IMR-90 (cell line): ENCODE measurements at regions not wholly inside any gene's neighbourhood (a gene's known extent, or its start where the extent isn't known, plus 50 kb on each side); places are given as distances from the start of the nearest gene placed in this dataset.

Experiments
- ATAC-seq: fragments of 200-7000 bp; cut with Tn5 transposase; 2 replicates; pipeline ENCODE4 v1.9.1; 2020; ENCODE audit warnings: low read depth, mild to moderate bottlenecking, moderate library complexity
- BruUV-seq: library from RNA; stranded (reverse); fragments of 400-500 nt; replicated peaks from 2 replicates; lab custom pipeline; 2021; lab: Mats Ljungman, UMichigan
- CTCF ChIA-PET: fragments of 300-600 bp; formaldehyde crosslinking; extraction: SDS; loops from one replicate; lab custom pipeline; 2021; ENCODE audit warnings: antibody characterized with exemption; lab: Yijun Ruan, JAX
- POLR2A ChIA-PET: fragments of 300-600 bp; sonication (Branson Sonifier 250); formaldehyde crosslinking; loops from one replicate; lab custom pipeline; 2022; ENCODE audit warnings: antibody characterized with exemption; ENCODE audit not compliant: unreplicated experiment; lab: Charles Lee
- DNase-seq: peaks from one replicate; pipeline ENCODE4 v3.0.0; 2013
- H2AFZ ChIP-seq: replicated peaks from 2 replicates; pipeline ENCODE3; 2013; ENCODE audit warnings: low read length, mild to moderate bottlenecking; ENCODE audit not compliant: poor library complexity
- H2AK5ac ChIP-seq: 2 replicates; pipeline ENCODE4 v1.6.1; 2013; ENCODE audit warnings: low read depth, low read length, inconsistent platforms
- H2AK9ac ChIP-seq: replicated peaks from 2 replicates; pipeline ENCODE3; 2013; ENCODE audit warnings: mild to moderate bottlenecking, low read depth, low read length, moderate library complexity; ENCODE audit not compliant: poor library complexity
- H2BK120ac ChIP-seq: 2 replicates; pipeline ENCODE4 v1.6.1; 2013; ENCODE audit warnings: low read depth, low read length, inconsistent platforms
- H2BK15ac ChIP-seq: 3 replicates; pipeline ENCODE4 v1.6.1; 2013; ENCODE audit warnings: low read depth, low read length, inconsistent platforms
- H2BK20ac ChIP-seq: 2 replicates; pipeline ENCODE4 v1.6.1; 2013; ENCODE audit warnings: low read depth, mild to moderate bottlenecking, inconsistent platforms, low read length, moderate library complexity
- H2BK5ac ChIP-seq: 2 replicates; pipeline ENCODE4 v1.6.1; 2013; ENCODE audit warnings: mild to moderate bottlenecking, low read depth, low read length, inconsistent platforms; ENCODE audit not compliant: poor library complexity, severe bottlenecking
- H3K14ac ChIP-seq: replicated peaks from 2 replicates; pipeline ENCODE4 v1.6.1; 2013; ENCODE audit warnings: low read depth, low read length, inconsistent platforms
- H3K18ac ChIP-seq: 2 replicates; pipeline ENCODE4 v1.6.1; 2013; ENCODE audit warnings: low read depth, low read length, control low read depth
- H3K23ac ChIP-seq: 2 replicates; pipeline ENCODE4 v1.6.1; 2013; ENCODE audit warnings: low read depth, low read length, inconsistent platforms
- H3K27ac ChIP-seq: 2 replicates; pipeline ENCODE4 v1.5.1; 2013; ENCODE audit warnings: mild to moderate bottlenecking, control low read depth, low read length; ENCODE audit not compliant: insufficient read depth
- H3K27me3 ChIP-seq: 2 replicates; pipeline ENCODE4 v1.6.1; 2013; ENCODE audit warnings: low read length; ENCODE audit not compliant: control insufficient read depth, insufficient read depth
- H3K36me3 ChIP-seq: 2 replicates; pipeline ENCODE4 v1.6.1; 2013; ENCODE audit warnings: low read length, mixed read lengths; ENCODE audit not compliant: control insufficient read depth, insufficient read depth
- H3K4ac ChIP-seq: 2 replicates; pipeline ENCODE4 v1.6.1; 2013; ENCODE audit warnings: low read depth, low read length, inconsistent platforms
- H3K4me1 ChIP-seq: 2 replicates; pipeline ENCODE4 v1.6.1; 2013; ENCODE audit warnings: low read length, mixed read lengths; ENCODE audit not compliant: control insufficient read depth, insufficient read depth
- H3K4me2 ChIP-seq: 2 replicates; pipeline ENCODE4 v1.6.1; 2013; ENCODE audit warnings: low read depth, mild to moderate bottlenecking, control low read depth, low read length, moderate library complexity
- H3K4me3 ChIP-seq: 2 replicates; pipeline ENCODE4 v1.5.1; 2013; ENCODE audit warnings: low read depth, mild to moderate bottlenecking, control low read depth, low read length, moderate library complexity; ENCODE audit not compliant: insufficient read depth
- H3K56ac ChIP-seq: 2 replicates; pipeline ENCODE4 v1.6.1; 2013; ENCODE audit warnings: low read length, inconsistent platforms; ENCODE audit not compliant: insufficient read depth; ENCODE audit errors: extremely low read depth
- H3K79me1 ChIP-seq, 2 experiments: 2 replicates each; pipeline ENCODE4 v1.6.1; 2013; ENCODE audit warnings: low read length in 2 of 2, inconsistent platforms in 1 of 2, low read depth in 1 of 2
- H3K9ac ChIP-seq: 2 replicates; pipeline ENCODE4 v1.6.1; 2013; ENCODE audit warnings: low read depth, low read length, control low read depth
- H3K9me1 ChIP-seq: 2 replicates; pipeline ENCODE4 v1.6.1; 2013; ENCODE audit warnings: low read length, inconsistent platforms; ENCODE audit not compliant: insufficient read depth
- H3K9me3 ChIP-seq: 2 replicates; pipeline ENCODE4 v1.6.1; 2013; ENCODE audit warnings: low read length; ENCODE audit not compliant: control insufficient read depth, insufficient read depth
- H4K20me1 ChIP-seq: 2 replicates; pipeline ENCODE4 v1.6.1; 2013; ENCODE audit warnings: low read length, inconsistent platforms; ENCODE audit not compliant: insufficient read depth
- H4K5ac ChIP-seq: 2 replicates; pipeline ENCODE4 v1.6.1; 2013; ENCODE audit warnings: mild to moderate bottlenecking, low read depth, low read length, control low read depth
- H4K8ac ChIP-seq, 2 experiments: 2 replicates each; pipeline ENCODE4 v1.6.1; 2013; ENCODE audit warnings: low read depth in 2 of 2, low read length in 2 of 2, control low read depth in 1 of 2, inconsistent platforms in 1 of 2
- H4K91ac ChIP-seq: 2 replicates; pipeline ENCODE4 v1.6.1; 2013; ENCODE audit warnings: low read depth, low read length, inconsistent platforms; ENCODE audit not compliant: insufficient read depth
- CHD1 ChIP-seq: IDR thresholded peaks from 2 replicates; pipeline ENCODE4 v1.6.1; 2012; ENCODE audit warnings: low read depth, low read length, improper control_type of control experiment
- CTCF ChIP-seq: conservative IDR thresholded peaks from 2 replicates; pipeline ENCODE4 v1.5.1; 2012; ENCODE audit warnings: mild to moderate bottlenecking, low read depth, low read length, improper control_type of control experiment
- ELK1 ChIP-seq: fragments of 150-350 bp; IDR thresholded peaks from 2 replicates; pipeline ENCODE4 v1.6.1; 2016; ENCODE audit warnings: low read depth, mild to moderate bottlenecking, low read length, moderate library complexity, borderline replicate concordance
- MAFK ChIP-seq: IDR thresholded peaks from 2 replicates; pipeline ENCODE4 v1.6.1; 2012; ENCODE audit warnings: low read depth, low read length, improper control_type of control experiment
- MAZ ChIP-seq: IDR thresholded peaks from 2 replicates; pipeline ENCODE4 v1.6.1; 2012; ENCODE audit warnings: low read depth, mild to moderate bottlenecking, low read length, improper control_type of control experiment, moderate library complexity, borderline replicate concordance
- NFE2L2 ChIP-seq: fragments of 150-350 bp; IDR thresholded peaks from 2 replicates; pipeline ENCODE4 v1.6.1; 2016; ENCODE audit warnings: low read depth, mild to moderate bottlenecking, low read length
- POLR2A ChIP-seq: IDR thresholded peaks from 2 replicates; pipeline ENCODE4 v1.6.1; 2012; ENCODE audit warnings: mild to moderate bottlenecking, low read depth, low read length
- RAD21 ChIP-seq: IDR thresholded peaks from 2 replicates; pipeline ENCODE4 v1.6.1; 2012; ENCODE audit warnings: low read length, improper control_type of control experiment
- RCOR1 ChIP-seq: IDR thresholded peaks from 2 replicates; pipeline ENCODE4 v1.6.1; 2012; ENCODE audit warnings: mild to moderate bottlenecking, low read length, improper control_type of control experiment; ENCODE audit not compliant: insufficient replicate concordance
- RFX5 ChIP-seq: IDR thresholded peaks from 2 replicates; pipeline ENCODE4 v1.8.0; 2012; ENCODE audit warnings: low read depth, mild to moderate bottlenecking, low read length, moderate library complexity
- SMC3 ChIP-seq: fragments of 150-350 bp; IDR thresholded peaks from 2 replicates; pipeline ENCODE4 v1.6.1; 2016; ENCODE audit warnings: low read depth, mild to moderate bottlenecking, antibody characterized with exemption, low read length, moderate library complexity
- WGBS, 2 experiments: methylation state at CpG; one replicate each; pipeline versions ENCODE4 v1.1.5 to v1.1.7; 2013; ENCODE audit warnings: missing lambda C conversion rate in 2 of 2; ENCODE audit not compliant: insufficient read length in 1 of 2; ENCODE audit errors: extremely low coverage in 2 of 2; 5-methylcytosine and 5-hydroxymethylcytosine counted together
- dilution Hi-C: fragments of 300-500 bp; cut with HindIII; formaldehyde crosslinking; loops from one replicate; pipeline ENCODE4 v1.14.3; 2018; ENCODE audit warnings: low sequenced_read_pairs; ENCODE audit not compliant: unreplicated experiment
- in situ Hi-C: fragments of 300-500 bp; cut with MboI; formaldehyde crosslinking; loops from 3 replicates; pipeline ENCODE4 v1.14.3; 2019; ENCODE audit warnings: low sequenced_read_pairs, inconsistent platforms, mixed read lengths
- intact Hi-C: fragments of 100-400 bp; cut with micrococcal nuclease; formaldehyde crosslinking; loops from 2 replicates; pipeline ENCODE4 v1.10.0; 2022
- TF ChIP-seq, protein P1 (sequence below): fragments of 150-350 bp; IDR thresholded peaks from 2 replicates; pipeline ENCODE4 v1.6.1; 2017; ENCODE audit warnings: mild to moderate bottlenecking, antibody characterized with exemption, low read length, low read depth

DNA sequence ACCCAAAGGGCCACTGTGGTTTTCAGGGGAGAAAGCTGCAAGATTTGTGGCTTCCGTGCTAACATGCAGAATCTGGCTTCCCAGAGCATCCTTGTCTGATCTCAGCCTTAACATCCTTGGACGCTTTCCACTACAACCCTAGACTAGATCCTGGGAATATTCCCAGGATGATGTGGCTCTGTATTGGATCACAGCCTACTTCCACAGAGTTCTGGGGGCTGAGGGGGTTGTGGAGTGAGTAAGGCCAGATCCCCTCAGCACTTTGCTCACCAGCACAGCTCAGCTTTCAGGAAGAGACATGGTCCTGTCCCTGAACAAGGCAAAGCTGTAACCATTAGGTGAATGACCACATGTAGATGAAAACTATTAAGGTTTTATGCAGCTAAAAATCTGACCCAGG, 241.3 kb upstream of the MYO3A start:
- Histone ChIP-seq H3K4me2 (no peak overlapping the region), H2AK9ac (no peak overlapping the region), H3K79me1 (no peaks in the 10 kb centered on the region), H2AK5ac (no peak overlapping the region), H3K4me1 (no peaks in the 10 kb centered on the region), H3K27ac (no peak overlapping the region), H3K23ac (no peak overlapping the region), H3K4ac (no peak overlapping the region), H3K36me3 (no peaks in the 10 kb centered on the region), H3K9me3 (peaks cover 21% of the 10 kb centered on the region), H4K20me1 (no peaks in the 10 kb centered on the region), H3K18ac (no peak overlapping the region), H3K9ac (no peak overlapping the region), H2AFZ (no peak overlapping the region), H4K8ac (no peak overlapping the region), H2BK120ac (no peak overlapping the region), H3K14ac (no peak overlapping the region), H3K27me3 (no peaks in the 10 kb centered on the region), H2BK20ac (no peak overlapping the region), H3K56ac (no peak overlapping the region), H3K4me3 (no peak overlapping the region), H4K91ac (no peak overlapping the region), H3K9me1 (no peaks in the 10 kb centered on the region), H2BK15ac (no peak overlapping the region), H4K5ac (no peak overlapping the region), H2BK5ac (no peak overlapping the region)
- BruUV-seq = no TSS peak
- ChIA-PET CTCF (no interaction called here), POLR2A (no interaction called here)
- intact Hi-C loops (no loop called here), dilution Hi-C loops (no loop called here), in situ Hi-C loops (no loop called here)
- no peak for ATAC-seq
- TF ChIP-seq NFE2L2 (no peak), POLR2A (no peak), SMC3 (no peak), MAZ (no peak), MAFK (no peak), RCOR1 (no peak), RFX5 (no peak), ELK1 (no peak), CTCF (no peak), RAD21 (no peak), CHD1 (no peak)
- TF ChIP-seq, protein P1, sequence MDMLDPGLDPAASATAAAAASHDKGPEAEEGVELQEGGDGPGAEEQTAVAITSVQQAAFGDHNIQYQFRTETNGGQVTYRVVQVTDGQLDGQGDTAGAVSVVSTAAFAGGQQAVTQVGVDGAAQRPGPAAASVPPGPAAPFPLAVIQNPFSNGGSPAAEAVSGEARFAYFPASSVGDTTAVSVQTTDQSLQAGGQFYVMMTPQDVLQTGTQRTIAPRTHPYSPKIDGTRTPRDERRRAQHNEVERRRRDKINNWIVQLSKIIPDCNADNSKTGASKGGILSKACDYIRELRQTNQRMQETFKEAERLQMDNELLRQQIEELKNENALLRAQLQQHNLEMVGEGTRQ = no peak
- WGBS, 2 experiments = no CpG with 5 or more reads among the region's 2 CpGs
- DNase-seq = no peak
